GM10266 (cell line): ENCODE measurements at regions not wholly inside any gene's neighbourhood (a gene's known extent, or its start where the extent isn't known, plus 50 kb on each side); places are given as distances from the start of the nearest gene placed in this dataset.

Source experiments
- DNase-seq: peaks from one replicate; pipeline ENCODE4 v3.0.0; 2012; ENCODE audit errors: extremely low spot score
- CTCF ChIP-seq: IDR thresholded peaks from 2 replicates; pipeline ENCODE4 v1.5.1; 2012; ENCODE audit warnings: mild to moderate bottlenecking, low read depth; ENCODE audit not compliant: control insufficient read depth, insufficient read depth; ENCODE audit errors: missing control alignments

- TF ChIP-seq CTCF, result peak; percentile 21
- no peak for DNase-seq
These were observed 226.6 kb downstream of the MYLK4 start for GRCh38 chr6:2524090-2524489.

- DNase-seq, result no peak
These were observed 227.7 kb downstream of the MYLK4 start for GRCh38 chr6:2523061-2523460.

GRCh38 chr6:2522521-2522920 is 228.2 kb downstream of the MYLK4 start:
- no peak for DNase-seq
- no peak for TF ChIP-seq CTCF

More at GRCh38 chr6:2523061-2523460, 227.7 kb downstream of the MYLK4 start:
- no peak for TF ChIP-seq CTCF

- no peak for DNase-seq
These were observed 232.8 kb downstream of the MYLK4 start for GRCh38 chr6:2517855-2518473.

GRCh38 chr6:2517401-2517800 is 233.3 kb downstream of the MYLK4 start:
- no peak for TF ChIP-seq CTCF
- DNase-seq, result no peak

More at GRCh38 chr6:2517855-2518473, 232.8 kb downstream of the MYLK4 start:
- no peak for TF ChIP-seq CTCF

GRCh38 chr6:2516059-2516458 is 234.7 kb downstream of the MYLK4 start:
- no peak for TF ChIP-seq CTCF
- no peak for DNase-seq

GRCh38 chr6:2514965-2515543 is 235.7 kb downstream of the MYLK4 start:
- no peak for TF ChIP-seq CTCF
- no peak for DNase-seq
